Inflammatory macrophage (primary cell): ENCODE measurements at regions not wholly inside any gene's neighbourhood (a gene's known extent, or its start where the extent isn't known, plus 50 kb on each side); places are given as distances from the start of the nearest gene placed in this dataset.

Source experiments
- DNase-seq, 2 donors: peaks; one replicate each; pipeline ENCODE4 v3.0.0-alpha.2; 2020 to 2022

DNA sequence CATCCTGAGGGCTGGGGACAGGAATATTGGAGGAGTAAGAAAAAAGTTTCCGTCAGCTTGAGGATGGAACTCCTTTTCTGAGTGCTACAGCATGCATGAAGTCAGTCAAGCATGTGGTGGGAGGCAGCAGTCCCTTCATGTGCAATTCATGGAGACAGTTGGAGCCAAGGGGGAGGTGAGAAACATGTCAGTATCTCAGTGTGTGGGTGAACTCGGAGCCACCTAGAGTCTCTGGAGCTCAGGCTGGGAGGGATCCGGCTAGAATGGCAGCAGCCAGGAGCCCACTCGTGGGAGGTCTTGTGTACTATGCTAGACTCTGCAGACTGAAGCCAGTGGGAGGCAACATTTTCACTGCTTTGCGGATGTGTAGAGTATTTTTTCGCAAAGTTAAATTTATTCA is 60.3 kb downstream of the AVPR1A start:
- no peak for DNase-seq

- DNase-seq = no peak
Measured at GRCh38 chr12:63086149-63086915, 64.7 kb downstream of the AVPR1A start.

- no peak for DNase-seq
Measured at GRCh38 chr12:63085120-63085519, 65.9 kb downstream of the AVPR1A start.

- DNase-seq = no peak
Measured at GRCh38 chr12:63084501-63084900, 66.5 kb downstream of the AVPR1A start.

DNA sequence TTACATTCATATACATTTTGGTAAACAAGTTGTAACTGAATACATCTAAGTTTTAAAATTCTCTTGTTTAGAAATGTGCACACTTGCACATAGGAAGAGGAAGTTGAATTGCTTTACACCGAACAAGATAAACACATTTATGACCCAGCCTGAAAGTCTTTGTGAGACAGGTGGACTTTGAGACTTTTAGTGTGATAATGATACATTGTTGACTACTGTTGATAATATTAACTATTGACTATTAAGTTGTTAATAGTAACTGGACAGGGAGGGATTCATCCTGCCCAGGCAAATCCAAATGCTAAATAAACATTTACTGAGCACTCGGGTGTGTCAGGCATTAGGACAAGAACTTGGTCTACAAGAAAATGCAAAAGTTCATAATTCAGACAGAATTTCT is 68.0 kb downstream of the AVPR1A start:
- no peak for DNase-seq

DNA sequence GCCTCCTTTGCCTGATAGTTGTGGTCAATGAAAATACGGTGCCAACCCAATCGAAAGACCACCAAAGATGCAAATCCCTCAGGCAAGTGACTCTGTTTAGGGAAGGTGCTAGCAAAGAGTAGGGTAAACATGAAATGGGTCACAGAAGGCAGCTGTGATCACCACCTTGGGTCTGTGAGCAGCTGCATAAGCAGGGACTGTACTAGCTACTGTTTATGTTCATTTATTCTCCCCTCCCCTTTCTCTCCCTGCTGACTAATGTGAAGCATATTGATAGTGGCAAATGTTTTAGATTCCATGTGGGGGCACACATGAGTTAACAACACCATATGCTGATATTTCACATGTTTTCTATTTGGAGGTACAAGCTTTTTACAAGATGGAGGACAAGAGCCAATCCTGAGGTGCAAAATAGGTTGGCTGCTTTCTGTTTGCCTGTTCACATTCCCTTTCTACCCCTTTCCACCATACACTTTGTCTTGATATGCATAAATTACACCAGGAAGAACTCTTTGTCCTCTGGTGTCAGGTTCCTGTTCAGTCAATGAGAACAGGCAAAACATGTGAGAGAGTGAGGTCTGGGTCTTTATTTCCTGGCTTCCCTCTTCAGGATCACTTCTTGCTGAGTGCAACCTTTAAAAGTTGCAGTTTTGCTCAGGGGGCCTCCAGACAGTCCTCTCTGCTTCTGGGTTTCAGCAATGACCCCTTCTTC is 71.1 kb downstream of the AVPR1A start:
- DNase-seq = no peak

GRCh38 chr12:63078906-63079305 is 72.1 kb downstream of the AVPR1A start:
- no peak for DNase-seq

- peak; percentile 5 to 20 for DNase-seq
Measured at GRCh38 chr12:63075376-63076060, 75.5 kb downstream of the AVPR1A start.

DNA sequence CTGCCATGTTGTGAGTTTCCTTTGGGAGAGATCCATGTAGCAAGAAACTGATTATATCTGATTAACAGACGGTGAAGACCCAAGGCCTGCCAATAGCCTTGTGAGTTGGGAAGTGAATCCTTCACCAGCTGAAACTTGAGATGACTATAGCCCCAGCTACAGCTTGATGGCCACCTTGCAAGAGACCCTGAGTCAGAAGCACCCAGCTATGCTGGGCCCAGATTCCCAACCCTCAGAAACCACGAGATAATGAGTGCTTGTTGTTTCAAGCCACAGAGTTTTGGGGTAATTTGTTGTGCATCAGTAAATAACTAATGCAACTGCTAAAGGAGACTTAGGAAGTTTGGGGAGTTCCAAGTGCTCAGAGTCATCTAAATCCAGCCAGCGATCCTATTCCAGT is 80.3 kb downstream of the AVPR1A start:
- no peak for DNase-seq

GRCh38 chr12:63069860-63070617 is 81.0 kb downstream of the AVPR1A start:
- DNase-seq = no peak

DNA sequence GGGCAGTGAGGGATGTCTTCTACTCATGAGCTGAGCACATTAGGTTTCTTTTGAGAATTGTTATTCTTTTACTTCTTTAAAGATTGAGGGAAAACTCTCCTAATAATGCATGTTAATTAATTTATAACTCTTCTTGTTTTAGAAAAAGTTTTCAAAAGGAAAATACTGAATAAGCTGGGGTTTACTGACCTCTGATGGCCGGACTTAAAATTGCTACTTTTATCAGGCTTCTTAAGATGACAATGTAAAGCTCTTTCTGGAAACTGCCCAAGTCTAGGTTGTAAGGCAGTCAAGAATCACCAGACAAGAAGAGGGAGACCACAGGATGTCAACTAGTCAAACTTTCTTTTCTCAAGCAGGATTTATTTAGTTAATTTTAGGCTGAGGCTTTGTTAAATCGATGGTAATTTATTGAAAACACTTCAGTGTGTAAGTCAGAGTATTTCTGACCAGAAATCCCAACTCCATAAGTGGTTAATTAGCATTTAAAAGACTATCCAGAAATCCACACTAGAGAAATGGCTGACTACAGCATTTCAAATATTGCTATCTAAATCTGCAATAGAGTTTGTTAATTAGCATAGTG is 82.1 kb downstream of the AVPR1A start:
- peak; percentile 58 to 63 for DNase-seq

- DNase-seq = no peak
Measured at GRCh38 chr12:63066782-63067181, 84.2 kb downstream of the AVPR1A start.

DNA sequence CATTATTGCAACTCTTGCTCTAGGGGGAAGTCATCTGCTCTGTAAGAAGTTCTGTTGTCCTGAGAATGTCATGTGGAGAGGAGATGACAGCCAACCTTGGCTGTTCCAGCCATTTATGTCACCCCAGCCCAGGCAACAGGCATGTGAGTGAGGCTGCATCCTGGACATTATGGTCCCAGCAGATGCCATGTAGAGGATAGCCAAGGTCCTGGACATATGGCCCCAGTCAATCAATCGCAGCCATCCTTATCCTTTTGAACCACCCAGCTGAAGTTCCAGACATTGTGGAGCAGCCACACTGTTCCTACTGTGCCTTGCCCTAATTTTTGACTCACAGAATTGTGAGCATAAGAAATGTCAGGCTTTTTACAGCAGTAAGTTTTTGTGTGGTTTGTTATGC is 84.9 kb downstream of the AVPR1A start:
- DNase-seq = no peak

GRCh38 chr12:63064080-63064479 is 86.9 kb downstream of the AVPR1A start:
- no peak for DNase-seq

- DNase-seq = no peak
Measured at GRCh38 chr12:63056649-63057048, 94.4 kb downstream of the AVPR1A start.

- no peak for DNase-seq
Measured at GRCh38 chr12:63052696-63053095, 98.3 kb downstream of the AVPR1A start.

DNA sequence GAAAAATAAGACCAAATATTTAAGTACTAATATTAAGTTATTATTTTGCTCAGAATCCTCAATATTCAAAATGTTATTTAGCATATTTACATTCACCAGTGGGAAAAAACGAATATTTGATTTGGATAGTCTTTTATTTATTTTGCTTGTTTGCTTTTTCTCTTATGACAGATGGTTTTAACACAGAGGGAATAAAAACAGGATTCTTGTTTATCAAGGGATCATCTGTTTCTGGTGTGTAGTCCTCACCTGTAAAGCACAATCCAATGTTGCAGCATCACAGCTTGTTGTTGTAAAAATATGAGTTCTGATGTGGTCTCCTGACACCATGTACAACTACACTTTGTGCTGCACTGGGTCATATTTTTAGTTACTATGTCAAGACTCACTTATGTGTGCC is 103.9 kb downstream of the AVPR1A start:
- DNase-seq = no peak

- DNase-seq = no peak
Measured at GRCh38 chr12:63045020-63045860, 105.8 kb downstream of the AVPR1A start.

GRCh38 chr12:63042646-63043045 is 107.7 kb upstream of the PPM1H start:
- no peak for DNase-seq

DNA sequence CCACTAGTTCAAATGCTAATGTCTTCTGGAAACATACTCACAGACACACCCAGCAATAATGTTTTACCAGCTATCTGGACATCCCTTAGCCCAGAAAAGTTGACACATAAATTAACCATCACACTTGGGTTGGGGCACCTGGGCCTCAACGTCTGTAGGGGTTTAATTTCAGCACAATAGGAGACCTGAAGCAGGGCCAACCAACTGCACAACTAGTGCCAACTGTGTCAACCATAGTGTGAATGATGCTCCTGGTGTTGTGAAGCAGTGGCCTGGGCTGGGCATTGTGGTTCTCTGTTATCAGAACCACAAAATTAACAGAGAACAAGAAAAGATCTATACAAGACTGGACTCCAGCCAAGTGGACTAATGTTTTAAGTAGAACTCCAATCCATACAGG is 106.7 kb upstream of the PPM1H start:
- no peak for DNase-seq

DNA sequence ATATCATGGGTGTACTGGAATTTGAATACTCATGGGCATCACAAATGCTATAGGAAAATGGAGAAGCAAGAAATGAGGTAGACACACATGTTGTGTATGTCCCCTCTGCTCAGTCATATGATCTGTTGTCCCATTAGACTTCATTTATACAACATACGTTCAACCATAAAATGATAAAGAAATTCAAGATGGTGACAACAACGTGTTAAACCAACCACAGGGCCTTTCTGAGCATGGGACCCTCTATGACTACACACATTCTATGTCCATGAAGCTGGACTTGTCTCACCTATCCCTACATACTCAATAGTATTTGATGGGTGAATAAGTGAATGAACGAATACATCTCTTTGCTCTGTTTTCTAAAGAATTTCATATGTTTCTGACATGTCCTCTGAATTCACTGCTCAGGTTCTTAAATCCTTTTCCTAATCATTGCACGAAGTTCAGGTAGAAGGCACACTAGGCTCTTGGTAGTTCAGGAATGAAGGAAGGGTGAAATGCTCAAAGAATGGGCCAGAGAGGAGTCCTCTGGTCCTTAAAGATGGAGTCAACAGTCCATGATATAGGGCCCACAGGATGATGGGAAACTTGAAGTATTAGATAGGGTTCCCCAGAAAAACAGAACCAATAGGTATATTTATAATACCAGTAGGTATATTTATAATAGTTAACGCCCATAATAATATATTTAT is 105.7 kb upstream of the PPM1H start:
- DNase-seq = no peak
